ENCODE measurements at regions not wholly inside any gene's neighbourhood (a gene's known extent, or its start where the extent isn't known, plus 50 kb on each side); places are given as distances from the start of the nearest gene placed in this dataset.

- no peaks in the 10 kb centered on the region for H3K4me1 ChIP-seq (ENCODE audit: insufficient read depth)
- no peaks in the 10 kb centered on the region for H3F3A ChIP-seq (replicated peaks; ENCODE audit: low read depth)
- H3K79me2 ChIP-seq (replicated peaks; ENCODE audit: insufficient read depth): no peaks in the 10 kb centered on the region
- no peak overlapping the region for H3K27ac ChIP-seq (ENCODE audit: low read depth)
- Mint-ChIP-seq H3K9me3 (peaks cover 4% of the 10 kb centered on the region), H3K36me3 (ENCODE audit: low read depth) (no peaks in the 10 kb centered on the region), H3K27ac (no peak overlapping the region), H3K4me1 (peaks cover 2% of the 10 kb centered on the region; the same call in 1 of the 3 replicates), H3K4me3 (no peak overlapping the region), H3K27me3 (ENCODE audit: insufficient read depth, low read depth, poor library complexity) (peaks cover 10% of the 10 kb centered on the region)
- H3K4me3 ChIP-seq: no peak overlapping the region
- peaks cover 6% of the 10 kb centered on the region; the same call in 1 of the 2 replicates for H3K36me3 ChIP-seq (ENCODE audit: insufficient read depth)
- no peak overlapping the region for H3K4me2 ChIP-seq
- ATAC-seq (peak; percentile 89), DNase-seq (ENCODE audit: low spot score) (no peak)
- no peaks in the 10 kb centered on the region for H3K9me2 ChIP-seq (ENCODE audit: insufficient read depth)
- H2AFZ ChIP-seq: no peak overlapping the region
- TF ChIP-seq EZH2 (IDR thresholded peaks at IDR 0.05; ENCODE audit: low read depth, unreplicated experiment) (no peak), CTCF (conservative IDR thresholded peaks at IDR 0.05; ENCODE audit: low read depth in 2 of 2) (no peak), CREB1 (CRISPR knock-in tag; IDR thresholded peaks at IDR 0.05; ENCODE audit: low read depth) (no peak), EZH2phosphoT487 (IDR thresholded peaks at IDR 0.05; ENCODE audit: unreplicated experiment) (no peak), ZNF114 (CRISPR knock-in tag; IDR thresholded peaks at IDR 0.05) (no peak), POLR2AphosphoS5 (IDR thresholded peaks at IDR 0.05; ENCODE audit: low read depth) (no peak), REST (IDR thresholded peaks at IDR 0.05; ENCODE audit: unreplicated experiment) (no peak), STAT1 (IDR thresholded peaks at IDR 0.05; ENCODE audit: unreplicated experiment) (no peak), ZNF331 (CRISPR knock-in tag; IDR thresholded peaks at IDR 0.05; ENCODE audit: low read depth) (no peak), JUNB (IDR thresholded peaks at IDR 0.05; ENCODE audit: unreplicated experiment) (no peak), ETS1 (IDR thresholded peaks at IDR 0.05) (no peak), NANOG (IDR thresholded peaks at IDR 0.05; ENCODE audit: borderline replicate concordance) (no peak), ZNF462 (CRISPR knock-in tag; IDR thresholded peaks at IDR 0.05) (no peak)
- H3K27me3 ChIP-seq (ENCODE audit: insufficient read depth): no peaks in the 10 kb centered on the region
- H4K20me1 ChIP-seq (replicated peaks; ENCODE audit: insufficient read depth): no peaks in the 10 kb centered on the region
These were observed 800.9 kb downstream of the BRD1 start for GRCh38 chr22:49026494-49027367.

All from GM23338 (cell line).